ENCODE measurements at regions not wholly inside any gene's neighbourhood (a gene's known extent, or its start where the extent isn't known, plus 50 kb on each side); places are given as distances from the start of the nearest gene placed in this dataset.

DNA sequence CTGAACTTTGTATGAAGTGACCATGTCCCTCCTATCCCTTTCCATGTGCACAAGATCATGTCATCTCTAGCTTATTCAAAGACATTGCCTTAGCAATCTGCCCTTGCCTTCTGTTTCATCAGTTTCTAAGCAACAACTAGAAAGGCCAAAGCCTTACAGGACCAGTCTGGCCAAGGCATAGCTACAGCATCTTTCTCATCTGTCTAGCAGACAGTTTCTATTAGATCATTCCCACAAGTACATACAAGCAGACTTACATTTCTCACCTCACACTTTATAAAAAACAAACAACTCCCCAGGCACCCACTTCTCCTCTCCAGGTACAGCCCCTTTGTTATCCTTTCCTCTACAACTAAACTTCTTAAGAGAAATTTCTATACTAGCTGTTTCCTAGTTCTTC lies 188.7 kb upstream of the AADAT start:
- no peak overlapping the region for H2BK120ac ChIP-seq (replicated peaks; ENCODE audit: low read depth, low read length)
- no peak overlapping the region for H3K9ac ChIP-seq (replicated peaks in 1 of 4; ENCODE audit: extremely low read depth in 1 of 4, low read depth in 3 of 4, low read length in 3 of 4)
- CTCF ChIA-PET (ENCODE audit: partially characterized antibody): interaction anchor here (0.6 to 4.6 kb wide), 3 partner anchors 8 to 542 kb away, joined by 3 to 25 read pairs (median 5); no protein-coding TSS in a partner anchor
- no peak overlapping the region for H3K14ac ChIP-seq (ENCODE audit: insufficient read length)
- no peak overlapping the region for H3K23ac ChIP-seq (ENCODE audit: insufficient read length)
- no peak overlapping the region for H3K27ac ChIP-seq (ENCODE audit: low read depth, low read length)
- H4K5ac ChIP-seq (ENCODE audit: insufficient read length, low read depth, low read length): no peak overlapping the region
- no peak overlapping the region for H2AK5ac ChIP-seq (ENCODE audit: low read depth, low read length)
- H4K20me1 ChIP-seq (replicated peaks in 1 of 2; ENCODE audit: control insufficient read depth in 1 of 2, insufficient read depth in 2 of 2, low read length in 2 of 2): no peaks in the 10 kb centered on the region
- no peak overlapping the region for H2BK5ac ChIP-seq (ENCODE audit: low read depth, low read length)
- H3K56ac ChIP-seq (replicated peaks; ENCODE audit: insufficient read length, low read depth, low read length): no peak overlapping the region
- no peak overlapping the region for H2AFZ ChIP-seq (ENCODE audit: low read length)
- H3K79me1 ChIP-seq (ENCODE audit: low read depth, low read length): no peaks in the 10 kb centered on the region
- H4K91ac ChIP-seq (replicated peaks; ENCODE audit: insufficient read length, low read length): no peak overlapping the region
- H4K8ac ChIP-seq (ENCODE audit: extremely low read depth, insufficient read depth, low read length): no peak overlapping the region
- no peak overlapping the region for H3K4me3 ChIP-seq (ENCODE audit: extremely low read depth in 1 of 4, insufficient read depth in 2 of 4, low read depth in 3 of 4, low read length in 4 of 4)
- no peaks in the 10 kb centered on the region for H3K4me1 ChIP-seq (replicated peaks in 1 of 4; ENCODE audit: control insufficient read depth in 3 of 4, insufficient read depth in 4 of 4, low read length in 3 of 4)
- H3K4me2 ChIP-seq (ENCODE audit: insufficient read depth in 1 of 2, low read depth in 2 of 2, low read length in 2 of 2): no peak overlapping the region
- POLR2A ChIA-PET (ENCODE audit: partially characterized antibody): no interaction called here
- no peaks in the 10 kb centered on the region for H3K23me2 ChIP-seq (ENCODE audit: low read depth, low read length)
- FAIRE-seq (no peak), DNase-seq (ENCODE audit: low read depth in 1 of 2, low spot score in 2 of 2) (no peak)
- H2BK15ac ChIP-seq (ENCODE audit: low read length): no peak overlapping the region
- no peaks in the 10 kb centered on the region for H3K79me2 ChIP-seq (ENCODE audit: control insufficient read depth in 1 of 2, insufficient read depth in 2 of 2, low read length in 2 of 2)
- no peak overlapping the region for H2BK20ac ChIP-seq (ENCODE audit: low read length)
- H3K18ac ChIP-seq (ENCODE audit: extremely low read depth, low read length): no peak overlapping the region
- no peak overlapping the region for H3K4ac ChIP-seq (replicated peaks; ENCODE audit: insufficient read length, low read depth, low read length)
- H3K27me3 ChIP-seq (replicated peaks in 1 of 4; ENCODE audit: control insufficient read depth in 3 of 4, extremely low read depth in 1 of 4, insufficient read depth in 3 of 4, low read length in 3 of 4): no peaks in the 10 kb centered on the region
- no peak for TF ChIP-seq SRF (IDR thresholded peaks at IDR 0.05; ENCODE audit: low read depth, low read length)
- no peak for TF ChIP-seq HDAC6 (IDR thresholded peaks at IDR 0.05; ENCODE audit: low read depth, low read length)
- H2BK12ac ChIP-seq (ENCODE audit: low read depth, low read length): no peak overlapping the region
- H3K36me3 ChIP-seq (ENCODE audit: control insufficient read depth in 2 of 4, insufficient read depth in 4 of 4, low read length in 3 of 4): 0 out of 8 replicates have a peak, but pooled peaks cover 0 to 3% (median 0%) of the 10 kb centered on the region in 4 experiments
- peaks cover 13 to 20% of the 10 kb centered on the region in 2 experiments for H3K9me3 ChIP-seq (ENCODE audit: insufficient read depth in 2 of 2, low read depth in 1 of 2, low read length in 1 of 2)
